AG08396 (cell line): ENCODE measurements at regions not wholly inside any gene's neighbourhood (a gene's known extent, or its start where the extent isn't known, plus 50 kb on each side); places are given as distances from the start of the nearest gene placed in this dataset.
"Not testable (repeated sequence)": the region's sequence is repeated elsewhere in the genome, so short reads cannot be mapped to it uniquely, and the experiment has no call there.

ENCODE experiments used
- DNase-seq: peaks from one replicate; pipeline ENCODE4 v3.0.0; 2012; ENCODE audit warnings: low spot score, mixed read lengths

- no peak for DNase-seq
These were observed 799.2 kb downstream of the REEP3 start for GRCh38 chr10:64320448-64320847.

- no peak for DNase-seq
These were observed 808.3 kb downstream of the REEP3 start for GRCh38 chr10:64329510-64329909.

- no peak for DNase-seq
These were observed 811.4 kb downstream of the REEP3 start for GRCh38 chr10:64332551-64332950.

- no peak for DNase-seq
These were observed 812.9 kb downstream of the REEP3 start for GRCh38 chr10:64334084-64334483.

GRCh38 chr10:64344211-64344610 lies 823.0 kb downstream of the REEP3 start:
- DNase-seq: no peak

GRCh38 chr10:64345856-64346255 lies 824.7 kb downstream of the REEP3 start:
- no peak for DNase-seq

- no peak for DNase-seq
These were observed 825.2 kb downstream of the REEP3 start for GRCh38 chr10:64346389-64346788.

- no peak for DNase-seq
These were observed 829.5 kb downstream of the REEP3 start for GRCh38 chr10:64350665-64351064.

- no peak for DNase-seq
These were observed 837.7 kb downstream of the REEP3 start for GRCh38 chr10:64358907-64359306.

- not testable (repeated sequence) for DNase-seq
These were observed 839.0 kb downstream of the REEP3 start for GRCh38 chr10:64360240-64360639.

GRCh38 chr10:64363687-64364086 lies 842.5 kb downstream of the REEP3 start:
- DNase-seq: no peak

GRCh38 chr10:64365663-64366062 lies 844.5 kb downstream of the REEP3 start:
- DNase-seq: no peak

- DNase-seq: no peak
These were observed 847.1 kb downstream of the REEP3 start for GRCh38 chr10:64368298-64368697.

- DNase-seq: no peak
These were observed 848.9 kb downstream of the REEP3 start for GRCh38 chr10:64369885-64370773.

- no peak for DNase-seq
These were observed 853.1 kb downstream of the REEP3 start for GRCh38 chr10:64374346-64374745.

- no peak for DNase-seq
These were observed 855.0 kb downstream of the REEP3 start for GRCh38 chr10:64376167-64376566.

- no peak for DNase-seq
These were observed 858.7 kb downstream of the REEP3 start for GRCh38 chr10:64379898-64380297.

GRCh38 chr10:64385355-64385754 lies 864.2 kb downstream of the REEP3 start:
- DNase-seq: no peak

- DNase-seq: no peak
These were observed 873.5 kb downstream of the REEP3 start for GRCh38 chr10:64394744-64395143.

GRCh38 chr10:64396105-64396708 lies 875.0 kb downstream of the REEP3 start:
- DNase-seq: no peak

- no peak for DNase-seq
These were observed 875.9 kb downstream of the REEP3 start for GRCh38 chr10:64397125-64397524.

- DNase-seq: no peak
These were observed 887.4 kb downstream of the REEP3 start for GRCh38 chr10:64408391-64409183.

GRCh38 chr10:64409349-64409748 lies 888.1 kb downstream of the REEP3 start:
- no peak for DNase-seq
